HEK293T (cell line): ENCODE measurements at regions not wholly inside any gene's neighbourhood (a gene's known extent, or its start where the extent isn't known, plus 50 kb on each side); places are given as distances from the start of the nearest gene placed in this dataset.

Experiments
- CTCF ChIA-PET: fragments of 350-600 bp; formaldehyde crosslinking; extraction: SDS; loops from one replicate; lab custom pipeline; 2021; ENCODE audit warnings: antibody characterized with exemption, inconsistent platforms; lab: Yijun Ruan, JAX
- POLR2A ChIA-PET: fragments of 350-600 bp; formaldehyde crosslinking; extraction: SDS; loops from one replicate; lab custom pipeline; 2020; ENCODE audit warnings: antibody characterized with exemption, inconsistent platforms; lab: Yijun Ruan, JAX
- DNase-seq: peaks from one replicate; pipeline ENCODE4 v3.0.0; 2012; ENCODE audit warnings: mixed read lengths; ENCODE audit errors: extremely low spot score
- ARNT ChIP-seq: fragments of 450-650 bp; IDR thresholded peaks from 2 replicates; pipeline ENCODE4 v1.6.1; 2017; ENCODE audit warnings: mild to moderate bottlenecking
- BHLHE40 ChIP-seq: fragments of 450-650 bp; IDR thresholded peaks from 2 replicates; pipeline ENCODE4 v1.6.1; 2016; ENCODE audit warnings: mild to moderate bottlenecking, moderate library complexity, borderline replicate concordance
- CTBP1 ChIP-seq: fragments of 450-650 bp; IDR thresholded peaks from 2 replicates; pipeline ENCODE4 v1.6.1; 2016; ENCODE audit warnings: borderline replicate concordance
- ELF4 ChIP-seq: fragments of 450-650 bp; IDR thresholded peaks from 2 replicates; pipeline ENCODE4 v1.6.1; 2017; ENCODE audit warnings: antibody characterized with exemption
- FOXA1 ChIP-seq: fragments of 450-650 bp; IDR thresholded peaks from 2 replicates; pipeline ENCODE4 v1.6.1; 2016; ENCODE audit warnings: mild to moderate bottlenecking
- FOXK2 ChIP-seq: fragments of 450-650 bp; IDR thresholded peaks from 2 replicates; pipeline ENCODE4 v1.6.1; 2016; ENCODE audit warnings: mild to moderate bottlenecking
- FOXM1 ChIP-seq: fragments of 450-650 bp; IDR thresholded peaks from 2 replicates; pipeline ENCODE4 v1.6.1; 2017; ENCODE audit warnings: mild to moderate bottlenecking, borderline replicate concordance
- HDGF ChIP-seq: fragments of 450-650 bp; IDR thresholded peaks from 2 replicates; pipeline ENCODE4 v1.6.1; 2017; ENCODE audit warnings: antibody characterized with exemption, borderline replicate concordance
- L3MBTL2 ChIP-seq: fragments of 450-650 bp; conservative IDR thresholded peaks from 2 replicates; pipeline ENCODE4 v1.6.1; 2016; ENCODE audit warnings: mild to moderate bottlenecking
- LEF1 ChIP-seq: fragments of 450-650 bp; IDR thresholded peaks from 2 replicates; pipeline ENCODE4 v1.6.1; 2017; ENCODE audit warnings: mild to moderate bottlenecking, borderline replicate concordance
- NFRKB ChIP-seq: fragments of 450-650 bp; IDR thresholded peaks from 2 replicates; pipeline ENCODE4 v1.6.1; 2016; ENCODE audit warnings: mild to moderate bottlenecking, moderate library complexity
- PKNOX1 ChIP-seq: fragments of 450-650 bp; IDR thresholded peaks from 2 replicates; pipeline ENCODE4 v1.6.1; 2016
- SP1 ChIP-seq: fragments of 450-650 bp; IDR thresholded peaks from 2 replicates; pipeline ENCODE4 v1.6.1; 2017
- SUZ12 ChIP-seq: fragments of 450-650 bp; IDR thresholded peaks from 2 replicates; pipeline ENCODE4 v1.6.1; 2016; ENCODE audit warnings: mild to moderate bottlenecking
- TARDBP ChIP-seq: fragments of 450-650 bp; IDR thresholded peaks from 2 replicates; pipeline ENCODE4 v1.6.1; 2016
- ZNF384 ChIP-seq: fragments of 450-650 bp; IDR thresholded peaks from 2 replicates; pipeline ENCODE4 v1.6.1; 2016

- POLR2A ChIA-PET = no interaction called here
- CTCF ChIA-PET = interaction anchor here (0.7 kb wide), 2 partner anchors 136 to 177 kb away, joined by 3 to 5 read pairs; no protein-coding TSS in a partner anchor
- TF ChIP-seq NFRKB = no peak
- no peak for TF ChIP-seq LEF1
- TF ChIP-seq FOXA1 = no peak
- no peak for TF ChIP-seq HDGF
- no peak for TF ChIP-seq L3MBTL2
- TF ChIP-seq ELF4 = no peak
- TF ChIP-seq ZNF384 = no peak
- TF ChIP-seq ARNT = no peak
- no peak for TF ChIP-seq BHLHE40
- no peak for DNase-seq
Observed at GRCh38 chr20:50328996-50329898, 138.6 kb downstream of the CEBPB start.

- TF ChIP-seq NFRKB (no peak), ELF4 (no peak), SP1 (no peak), FOXA1 (no peak)
- no peak for DNase-seq
- POLR2A ChIA-PET = no interaction called here
- CTCF ChIA-PET = no interaction called here
Observed at GRCh38 chr20:50329981-50330503, 139.4 kb downstream of the CEBPB start.

GRCh38 chr20:50330504-50331313, 140.1 kb downstream of the CEBPB start:
- DNase-seq = no peak
- TF ChIP-seq SP1 (no peak), HDGF (no peak), FOXM1 (no peak), FOXA1 (no peak), FOXK2 (no peak), L3MBTL2 (no peak), LEF1 (no peak), SUZ12 (no peak), TARDBP (no peak), ARNT (no peak), NFRKB (no peak), PKNOX1 (no peak), CTBP1 (no peak)
- ChIA-PET CTCF (no interaction called here), POLR2A (no interaction called here)

GRCh38 chr20:50331469-50332363, 141.1 kb downstream of the CEBPB start:
- ChIA-PET CTCF (no interaction called here), POLR2A (no interaction called here)
- no peak for TF ChIP-seq ELF4
- DNase-seq = no peak

- ChIA-PET CTCF (no interaction called here), POLR2A (no interaction called here)
- peak; percentile 71 for TF ChIP-seq PKNOX1
- TF ChIP-seq ARNT = no peak
- DNase-seq = no peak
Observed at GRCh38 chr20:50332491-50332980, 141.9 kb downstream of the CEBPB start.

- POLR2A ChIA-PET = no interaction called here
- DNase-seq = no peak
- CTCF ChIA-PET = no interaction called here
- TF ChIP-seq SP1 = no peak
- no peak for TF ChIP-seq ELF4
- TF ChIP-seq L3MBTL2 = no peak
- no peak for TF ChIP-seq HDGF
- TF ChIP-seq CTBP1 = no peak
- TF ChIP-seq LEF1 = no peak
- TF ChIP-seq PKNOX1 = no peak
Observed at GRCh38 chr20:50333131-50333670, 142.6 kb downstream of the CEBPB start.
